ENCODE measurements at regions not wholly inside any gene's neighbourhood (a gene's known extent, or its start where the extent isn't known, plus 50 kb on each side); places are given as distances from the start of the nearest gene placed in this dataset.

DNA sequence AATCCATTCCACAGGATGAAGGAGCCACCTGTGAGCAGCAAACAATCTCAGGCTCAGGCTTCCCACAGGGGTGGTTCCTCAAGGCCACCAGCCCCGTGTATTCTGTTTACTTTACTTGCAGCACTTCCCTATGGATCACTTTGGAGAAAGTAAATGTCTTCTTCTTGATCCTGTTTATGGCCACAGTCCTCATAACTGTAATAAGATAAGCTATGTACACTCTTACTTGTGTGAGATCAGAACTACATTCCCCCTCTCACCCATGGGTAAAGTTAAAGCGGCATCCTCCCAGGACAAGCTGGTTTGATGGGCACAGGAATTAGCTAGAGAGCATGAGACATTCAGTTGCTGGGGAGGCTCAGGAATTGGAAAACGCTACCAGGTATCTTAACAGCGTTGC, 86.1 kb downstream of the TMEM215 start:
- TF ChIP-seq, protein P1, sequence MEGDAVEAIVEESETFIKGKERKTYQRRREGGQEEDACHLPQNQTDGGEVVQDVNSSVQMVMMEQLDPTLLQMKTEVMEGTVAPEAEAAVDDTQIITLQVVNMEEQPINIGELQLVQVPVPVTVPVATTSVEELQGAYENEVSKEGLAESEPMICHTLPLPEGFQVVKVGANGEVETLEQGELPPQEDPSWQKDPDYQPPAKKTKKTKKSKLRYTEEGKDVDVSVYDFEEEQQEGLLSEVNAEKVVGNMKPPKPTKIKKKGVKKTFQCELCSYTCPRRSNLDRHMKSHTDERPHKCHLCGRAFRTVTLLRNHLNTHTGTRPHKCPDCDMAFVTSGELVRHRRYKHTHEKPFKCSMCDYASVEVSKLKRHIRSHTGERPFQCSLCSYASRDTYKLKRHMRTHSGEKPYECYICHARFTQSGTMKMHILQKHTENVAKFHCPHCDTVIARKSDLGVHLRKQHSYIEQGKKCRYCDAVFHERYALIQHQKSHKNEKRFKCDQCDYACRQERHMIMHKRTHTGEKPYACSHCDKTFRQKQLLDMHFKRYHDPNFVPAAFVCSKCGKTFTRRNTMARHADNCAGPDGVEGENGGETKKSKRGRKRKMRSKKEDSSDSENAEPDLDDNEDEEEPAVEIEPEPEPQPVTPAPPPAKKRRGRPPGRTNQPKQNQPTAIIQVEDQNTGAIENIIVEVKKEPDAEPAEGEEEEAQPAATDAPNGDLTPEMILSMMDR (IDR thresholded peaks at IDR 0.05; ENCODE audit: control extremely low read depth, extremely low read depth, low read depth, missing control alignments): no peak
- ChIA-PET CTCF (interaction anchor here (0.9 to 1.4 kb wide), 3 partner anchors 8 to 17 kb away, joined by 3 to 5 read pairs (median 3); no protein-coding TSS in a partner anchor), POLR2A (no interaction called here)
- DNase-seq (ENCODE audit: extremely low spot score): no peak

GRCh38 chr9:32873131-32873530, 89.8 kb downstream of the TMEM215 start:
- ChIA-PET POLR2A (no interaction called here), CTCF (no interaction called here)
- TF ChIP-seq, protein P1 (IDR thresholded peaks at IDR 0.05; ENCODE audit: control extremely low read depth, extremely low read depth, low read depth, missing control alignments): no peak
- no peak for DNase-seq (ENCODE audit: extremely low spot score)

- DNase-seq (ENCODE audit: extremely low spot score): no peak
- ChIA-PET POLR2A (no interaction called here), CTCF (interaction anchor here (1.5 kb wide), 1 partner anchor 14 kb away, joined by 3 read pairs; no protein-coding TSS in a partner anchor)
- TF ChIP-seq, protein P1 (IDR thresholded peaks at IDR 0.05; ENCODE audit: control extremely low read depth, extremely low read depth, low read depth, missing control alignments): no peak
Measured at GRCh38 chr9:32873553-32873952, 90.2 kb downstream of the TMEM215 start.

- DNase-seq (ENCODE audit: extremely low spot score): no peak
- POLR2A ChIA-PET: no interaction called here
- CTCF ChIA-PET: interaction anchor here (1.2 kb wide), 1 partner anchor 42 kb away, joined by 3 read pairs; no protein-coding TSS in a partner anchor
- TF ChIP-seq, protein P1 (IDR thresholded peaks at IDR 0.05; ENCODE audit: control extremely low read depth, extremely low read depth, low read depth, missing control alignments): no peak
Measured at GRCh38 chr9:32875242-32875641, 91.9 kb downstream of the TMEM215 start.

GRCh38 chr9:32875748-32876147, 92.4 kb downstream of the TMEM215 start:
- no peak for DNase-seq (ENCODE audit: extremely low spot score)
- ChIA-PET POLR2A (no interaction called here), CTCF (interaction anchor here (1.2 kb wide), 1 partner anchor 42 kb away, joined by 3 read pairs; no protein-coding TSS in a partner anchor)
- TF ChIP-seq, protein P1 (IDR thresholded peaks at IDR 0.05; ENCODE audit: control extremely low read depth, extremely low read depth, low read depth, missing control alignments): no peak

- POLR2A ChIA-PET: no interaction called here
- DNase-seq (ENCODE audit: extremely low spot score): no peak
- CTCF ChIA-PET: no interaction called here
- TF ChIP-seq, protein P1 (IDR thresholded peaks at IDR 0.05; ENCODE audit: control extremely low read depth, extremely low read depth, low read depth, missing control alignments): no peak
Measured at GRCh38 chr9:32877103-32877502, 93.8 kb downstream of the TMEM215 start.
